Left lung (tissue), 4 donors: ENCODE measurements at regions not wholly inside any gene's neighbourhood (a gene's known extent, or its start where the extent isn't known, plus 50 kb on each side); places are given as distances from the start of the nearest gene placed in this dataset.
A peak's percentile ranks its signal among the peaks of the same experiment; 100 is the strongest.

Experiments used
- ATAC-seq: fragments of 200-7000 bp; cut with Tn5 transposase; one replicate; pipeline ENCODE4 v1.9.1; 2020; ENCODE audit warnings: moderate library complexity
- DNase-seq, 4 donors: peaks; one replicate each; pipeline ENCODE4 v3.0.0-alpha.2; 2013 to 2020
- H3K27ac ChIP-seq, 2 donors: fragments of 200-600 bp; sonication (generic) in 1 of 2; one replicate each; pipeline versions ENCODE4 v1.5.0 to v1.8.0; 2020 to 2021
- H3K27me3 ChIP-seq, 2 donors: fragments of 200-600 bp; sonication (generic) in 1 of 2; one replicate each; pipeline versions ENCODE4 v1.5.0 to v1.8.0; 2020 to 2021
- H3K36me3 ChIP-seq, 2 donors: fragments of 200-600 bp; sonication (generic) in 1 of 2; one replicate each; pipeline versions ENCODE4 v1.5.0 to v1.8.0; 2020 to 2021
- H3K4me1 ChIP-seq, 2 donors: fragments of 200-600 bp; one replicate each; pipeline ENCODE4 v1.8.0; 2021
- H3K4me3 ChIP-seq, 2 donors: fragments of 200-600 bp; sonication (generic) in 1 of 2; one replicate each; pipeline versions ENCODE4 v1.5.0 to v1.8.0; 2020 to 2021; ENCODE audit warnings: mild to moderate bottlenecking in 1 of 2
- H3K9me3 ChIP-seq, 2 donors: fragments of 200-600 bp; sonication (generic) in 1 of 2; one replicate each; pipeline versions ENCODE4 v1.5.0 to v1.8.0; 2020 to 2021
- CTCF ChIP-seq, 2 donors: fragments of 200-600 bp; sonication (generic) in 1 of 2; IDR thresholded peaks; one replicate each; pipeline versions ENCODE4 v1.5.0 to v1.8.0; 2021; ENCODE audit warnings: antibody characterized with exemption in 2 of 2
- intact Hi-C, 2 donors: fragments of 100-400 bp; cut with DNase I; formaldehyde crosslinking; loops; one replicate each; pipeline versions ENCODE4 v1.11.2 to v1.14.2; 2022
- donor health status: DM: no; HTN: yes; CAD: no.
- donor health status: DM: no; HTN: no; CAD: no.

DNA sequence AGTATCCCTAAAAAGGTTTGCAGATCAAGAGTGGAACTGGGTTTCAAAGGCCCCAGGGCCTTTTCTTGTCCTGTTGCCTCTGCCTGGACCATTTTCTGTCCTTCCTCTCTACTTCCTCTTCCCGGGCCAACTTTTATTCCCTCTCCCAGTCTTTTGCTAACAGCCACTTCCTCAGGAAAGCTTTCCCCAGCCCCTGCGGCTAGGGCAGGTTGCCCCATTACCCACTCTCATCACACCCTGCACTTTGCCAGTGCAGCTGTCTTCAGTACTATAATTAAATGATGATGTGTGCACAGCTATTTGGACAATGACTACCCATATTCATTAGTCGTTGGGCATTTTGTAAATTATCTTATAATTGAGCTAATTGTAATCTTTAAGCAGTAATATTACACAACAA lies 150.5 kb upstream of the THBS1 start:
- no peak for TF ChIP-seq CTCF (IDR thresholded peaks at IDR 0.05)
- Histone ChIP-seq H3K4me3 (no peak overlapping the region), H3K36me3 (no peaks in the 10 kb centered on the region), H3K27ac (peak overlapping the region; percentile 24 to 61), H3K27me3 (no peaks in the 10 kb centered on the region), H3K4me1 (peaks cover 32 to 69% of the 10 kb centered on the region in 2 donors), H3K9me3 (no peaks in the 10 kb centered on the region)
- intact Hi-C loops: no loop called here
- DNase-seq: no peak
- ATAC-seq: no peak

DNA sequence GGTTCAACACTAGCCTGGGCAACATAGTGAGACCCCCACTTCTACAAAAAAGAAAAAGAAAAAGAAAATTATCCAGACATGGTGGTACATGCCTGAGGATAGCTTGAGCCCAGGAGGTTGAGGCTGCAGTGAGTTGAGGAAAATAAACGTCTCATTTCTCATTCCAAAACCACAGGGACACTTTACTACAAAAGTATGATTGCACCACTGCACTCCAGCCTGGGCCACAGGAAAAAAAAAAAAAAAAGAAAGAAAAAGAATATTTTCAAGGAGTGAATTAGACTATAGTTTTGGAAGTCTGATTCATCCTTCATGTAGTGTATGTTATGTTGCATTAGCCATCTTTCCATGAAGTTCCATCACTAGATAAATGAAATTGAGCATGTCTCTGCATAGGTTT lies 149.5 kb upstream of the THBS1 start:
- DNase-seq (no peak), ATAC-seq (no peak)
- no peak overlapping the region for H3K4me3 ChIP-seq
- intact Hi-C loops: no loop called here
- peaks cover 32 to 72% of the 10 kb centered on the region in 2 donors for H3K4me1 ChIP-seq
- H3K27ac ChIP-seq: no peak overlapping the region
- H3K9me3 ChIP-seq: no peaks in the 10 kb centered on the region
- TF ChIP-seq CTCF (IDR thresholded peaks at IDR 0.05): no peak
- no peaks in the 10 kb centered on the region for H3K36me3 ChIP-seq
- H3K27me3 ChIP-seq: no peaks in the 10 kb centered on the region

DNA sequence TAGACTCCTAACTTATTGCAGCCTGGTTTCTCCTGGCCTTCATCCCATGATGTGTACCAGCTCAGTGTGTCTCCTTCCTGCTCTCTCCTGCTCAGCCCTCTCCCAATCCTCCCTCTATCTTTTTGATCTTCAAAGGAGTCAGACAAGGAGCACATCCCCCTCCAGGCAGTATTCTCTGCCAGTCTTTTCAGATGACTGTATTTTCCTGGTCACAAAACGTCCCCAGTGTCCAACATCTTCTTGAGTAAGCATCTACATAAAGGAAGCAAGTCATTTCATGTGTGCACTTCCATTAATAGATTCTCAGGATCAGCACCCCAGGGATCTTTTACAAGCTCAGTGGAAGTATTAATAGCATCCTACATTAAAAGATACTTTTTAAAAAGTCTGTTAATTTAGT lies 148.9 kb upstream of the THBS1 start:
- no peak for ATAC-seq
- Histone ChIP-seq H3K36me3 (no peaks in the 10 kb centered on the region), H3K27ac (no peak overlapping the region), H3K4me1 (peaks cover 30 to 66% of the 10 kb centered on the region in 2 donors), H3K4me3 (no peak overlapping the region), H3K27me3 (no peaks in the 10 kb centered on the region), H3K9me3 (peaks cover 0 to 2% of the 10 kb centered on the region in 2 donors)
- DNase-seq: no peak
- intact Hi-C loops: no loop called here
- no peak for TF ChIP-seq CTCF (IDR thresholded peaks at IDR 0.05)

DNA sequence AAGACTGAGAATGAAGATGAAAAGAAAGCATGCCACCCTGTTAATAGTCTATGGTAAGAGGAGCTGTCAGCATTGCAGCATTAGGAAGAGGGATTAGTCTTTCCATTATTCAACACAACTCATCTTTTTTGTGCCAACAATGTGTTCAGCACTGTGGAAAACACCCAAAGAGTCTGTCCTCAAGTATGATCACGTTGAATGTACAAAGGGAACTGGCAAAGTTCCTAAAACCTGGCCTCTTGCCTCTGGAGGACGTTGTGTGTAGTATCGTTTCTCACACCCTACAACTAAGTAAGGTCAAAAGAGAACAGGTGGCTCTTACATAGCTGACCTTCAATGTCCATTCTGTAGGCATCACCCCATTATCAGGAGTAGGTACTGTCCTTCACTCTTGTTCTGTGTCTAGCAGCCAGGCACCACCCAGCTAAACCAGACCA lies 147.9 kb upstream of the THBS1 start:
- no peak for TF ChIP-seq CTCF (IDR thresholded peaks at IDR 0.05)
- Histone ChIP-seq H3K27ac (no peak overlapping the region), H3K27me3 (no peaks in the 10 kb centered on the region), H3K4me3 (no peak overlapping the region), H3K4me1 (peaks cover 21 to 57% of the 10 kb centered on the region in 2 donors), H3K9me3 (peaks cover 0 to 2% of the 10 kb centered on the region in 2 donors), H3K36me3 (no peaks in the 10 kb centered on the region)
- intact Hi-C loops: no loop called here
- DNase-seq (no peak), ATAC-seq (no peak)

DNA sequence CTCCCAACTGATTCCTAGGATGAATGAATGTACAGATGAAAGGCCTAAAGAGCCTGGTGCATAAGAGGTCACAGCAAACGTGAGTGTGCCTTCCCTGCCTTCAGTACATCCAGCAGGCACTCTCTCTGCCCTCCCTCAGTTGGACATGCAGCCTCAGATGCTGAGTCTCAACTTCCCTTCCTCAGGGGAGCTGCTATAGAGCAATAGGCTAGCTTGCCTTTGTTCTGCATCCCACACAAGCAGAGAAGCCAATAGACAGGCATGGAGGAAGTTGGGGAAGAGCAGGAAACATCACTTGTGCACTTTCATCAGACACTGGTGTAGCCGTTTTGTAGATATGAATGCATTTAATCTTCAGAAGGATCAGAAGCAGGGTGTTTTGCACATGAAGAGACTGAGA lies 147.5 kb upstream of the THBS1 start:
- Histone ChIP-seq H3K27ac (no peak overlapping the region), H3K4me3 (no peak overlapping the region), H3K9me3 (peaks cover 0 to 2% of the 10 kb centered on the region in 2 donors), H3K36me3 (no peaks in the 10 kb centered on the region), H3K4me1 (peaks cover 21 to 53% of the 10 kb centered on the region in 2 donors), H3K27me3 (no peaks in the 10 kb centered on the region)
- intact Hi-C loops: no loop called here
- peak; percentile 11 for ATAC-seq
- no peak for DNase-seq
- no peak for TF ChIP-seq CTCF (IDR thresholded peaks at IDR 0.05)
